Fibroblast of lung (primary cell): ENCODE measurements at regions not wholly inside any gene's neighbourhood (a gene's known extent, or its start where the extent isn't known, plus 50 kb on each side); places are given as distances from the start of the nearest gene placed in this dataset.

Source experiments
- EZH2 ChIP-seq: IDR thresholded peaks from 2 replicates; pipeline ENCODE4 v1.5.1; 2012; ENCODE audit warnings: low read length, control low read depth, mild to moderate bottlenecking; ENCODE audit errors: missing control alignments
- TF ChIP-seq, protein P1 (sequence below), 2 donors: IDR thresholded peaks in 1 of 2; conservative IDR thresholded peaks in 1 of 2; 1 replicate in 1 of 2; 2 replicates in 1 of 2; pipeline ENCODE4 v1.5.1; 2011 to 2012; ENCODE audit warnings: low read length in 2 of 2, control low read depth in 1 of 2, inconsistent platforms in 1 of 2, low read depth in 1 of 2, mild to moderate bottlenecking in 1 of 2

DNA sequence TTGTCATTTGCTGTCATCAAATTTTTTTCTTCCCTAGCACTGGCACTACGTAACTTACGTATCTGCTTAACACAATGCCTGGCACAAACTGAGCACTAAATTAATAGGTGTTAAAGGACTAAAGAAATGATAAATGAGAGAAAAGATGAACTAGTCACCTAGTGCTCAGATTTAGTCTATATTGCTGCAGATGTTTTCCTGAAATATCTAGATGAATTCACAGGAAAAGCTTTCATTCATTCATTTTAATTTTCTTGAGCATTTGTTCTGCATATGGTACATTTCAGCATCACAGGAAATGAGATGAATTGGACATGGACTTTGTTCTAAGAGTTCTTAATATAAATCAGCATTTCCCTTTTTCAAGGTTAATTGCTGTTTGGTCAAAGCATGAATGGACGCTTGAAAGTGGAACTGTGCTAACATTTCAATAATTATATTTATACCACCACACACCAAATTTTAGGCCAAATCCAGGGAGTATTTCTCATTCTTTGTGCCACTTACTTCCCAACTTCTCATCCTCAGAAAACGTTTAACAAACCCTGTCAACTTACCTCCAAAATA, 163.2 kb upstream of the MDFIC start:
- TF ChIP-seq, protein P1, sequence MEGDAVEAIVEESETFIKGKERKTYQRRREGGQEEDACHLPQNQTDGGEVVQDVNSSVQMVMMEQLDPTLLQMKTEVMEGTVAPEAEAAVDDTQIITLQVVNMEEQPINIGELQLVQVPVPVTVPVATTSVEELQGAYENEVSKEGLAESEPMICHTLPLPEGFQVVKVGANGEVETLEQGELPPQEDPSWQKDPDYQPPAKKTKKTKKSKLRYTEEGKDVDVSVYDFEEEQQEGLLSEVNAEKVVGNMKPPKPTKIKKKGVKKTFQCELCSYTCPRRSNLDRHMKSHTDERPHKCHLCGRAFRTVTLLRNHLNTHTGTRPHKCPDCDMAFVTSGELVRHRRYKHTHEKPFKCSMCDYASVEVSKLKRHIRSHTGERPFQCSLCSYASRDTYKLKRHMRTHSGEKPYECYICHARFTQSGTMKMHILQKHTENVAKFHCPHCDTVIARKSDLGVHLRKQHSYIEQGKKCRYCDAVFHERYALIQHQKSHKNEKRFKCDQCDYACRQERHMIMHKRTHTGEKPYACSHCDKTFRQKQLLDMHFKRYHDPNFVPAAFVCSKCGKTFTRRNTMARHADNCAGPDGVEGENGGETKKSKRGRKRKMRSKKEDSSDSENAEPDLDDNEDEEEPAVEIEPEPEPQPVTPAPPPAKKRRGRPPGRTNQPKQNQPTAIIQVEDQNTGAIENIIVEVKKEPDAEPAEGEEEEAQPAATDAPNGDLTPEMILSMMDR (conservative IDR thresholded peaks at IDR 0.05 in 1 of 2, IDR thresholded peaks at IDR 0.05 in 1 of 2; ENCODE audit: low read depth in 1 of 2, low read length in 2 of 2): no peak
- no peak for TF ChIP-seq EZH2
